GM23338 (cell line): ENCODE measurements at regions not wholly inside any gene's neighbourhood (a gene's known extent, or its start where the extent isn't known, plus 50 kb on each side); places are given as distances from the start of the nearest gene placed in this dataset.

Source experiments
- ATAC-seq: fragments of 200-7000 bp; cut with Tn5 transposase; 3 replicates; pipeline ENCODE4 v1.9.1; 2020
- DNase-seq: peaks from one replicate; pipeline ENCODE4 v3.0.0-alpha.2; 2015; ENCODE audit warnings: low spot score
- H2AFZ ChIP-seq: fragments of 200-600 bp; sonication (generic); 2 replicates; pipeline ENCODE4 v1.8.0; 2016; ENCODE audit warnings: antibody characterized with exemption, mild to moderate bottlenecking, moderate library complexity
- H3F3A ChIP-seq: fragments of 200-600 bp; sonication (generic); replicated peaks from 2 replicates; pipeline ENCODE4 v1.8.0; 2017; ENCODE audit warnings: antibody characterized with exemption, mixed run types, low read depth
- H3K27ac ChIP-seq: fragments of 200-600 bp; sonication (generic); 2 replicates; pipeline ENCODE4 v1.6.1; 2016; ENCODE audit warnings: low read depth
- H3K27me3 ChIP-seq: fragments of 200-600 bp; sonication (generic); 2 replicates; pipeline ENCODE4 v1.8.0; 2016; ENCODE audit warnings: mild to moderate bottlenecking, mixed run types, moderate library complexity; ENCODE audit not compliant: insufficient read depth
- H3K36me3 ChIP-seq: fragments of 200-600 bp; sonication (generic); 2 replicates; pipeline ENCODE4 v1.8.0; 2016; ENCODE audit warnings: mild to moderate bottlenecking; ENCODE audit not compliant: insufficient read depth
- H3K4me1 ChIP-seq: fragments of 200-600 bp; sonication (generic); 2 replicates; pipeline ENCODE4 v1.8.0; 2016; ENCODE audit warnings: mild to moderate bottlenecking, moderate library complexity; ENCODE audit not compliant: insufficient read depth
- H3K4me2 ChIP-seq: fragments of 200-600 bp; sonication (generic); 2 replicates; pipeline ENCODE4 v1.7.1; 2017; ENCODE audit warnings: mixed run types
- H3K4me3 ChIP-seq: fragments of 200-600 bp; sonication (generic); 2 replicates; pipeline ENCODE4 v1.6.1; 2016; ENCODE audit warnings: mixed run types
- H3K79me2 ChIP-seq: fragments of 200-600 bp; sonication (generic); replicated peaks from 2 replicates; pipeline ENCODE4 v1.8.0; 2017; ENCODE audit warnings: mild to moderate bottlenecking; ENCODE audit not compliant: insufficient read depth
- H3K9me2 ChIP-seq: fragments of 200-600 bp; sonication (generic); 2 replicates; pipeline ENCODE4 v1.8.0; 2017; ENCODE audit not compliant: insufficient read depth
- H4K20me1 ChIP-seq: fragments of 200-600 bp; sonication (generic); replicated peaks from 2 replicates; pipeline ENCODE4 v1.8.0; 2017; ENCODE audit warnings: mild to moderate bottlenecking; ENCODE audit not compliant: insufficient read depth
- H3K27ac Mint-ChIP-seq: 2 replicates; pipeline ENCODE4 v1.8.0; 2020; ENCODE audit warnings: inconsistent platforms, mild to moderate bottlenecking, moderate library complexity, mixed read lengths
- H3K27me3 Mint-ChIP-seq: 3 replicates; pipeline ENCODE4 v1.8.0; 2022; ENCODE audit warnings: low read depth, mild to moderate bottlenecking, moderate library complexity, mixed read lengths, inconsistent platforms; ENCODE audit not compliant: insufficient read depth, poor library complexity
- H3K36me3 Mint-ChIP-seq: 3 replicates; pipeline ENCODE4 v1.8.0; 2021; ENCODE audit warnings: low read depth, mild to moderate bottlenecking, inconsistent platforms, moderate library complexity, mixed read lengths
- H3K4me1 Mint-ChIP-seq: 3 replicates; pipeline ENCODE4 v1.8.0; 2020; ENCODE audit warnings: mild to moderate bottlenecking, inconsistent platforms, mixed read lengths
- H3K4me3 Mint-ChIP-seq: 3 replicates; pipeline ENCODE4 v1.8.0; 2021; ENCODE audit warnings: moderate library complexity, mild to moderate bottlenecking, inconsistent platforms, mixed read lengths
- H3K9me3 Mint-ChIP-seq: 3 replicates; pipeline ENCODE4 v1.8.0; 2020; ENCODE audit warnings: moderate library complexity, mild to moderate bottlenecking, inconsistent platforms, mixed read lengths
- CREB1 ChIP-seq: fragments of 250-450 bp; sonication (Bioruptor Pico); IDR thresholded peaks from 2 replicates; pipeline ENCODE4 v1.5.0; 2020; ENCODE audit warnings: low read depth, mild to moderate bottlenecking, moderate library complexity
- CTCF ChIP-seq, 2 experiments: fragments of 200-600 bp in 1 of 2; sonication (generic) in 1 of 2; conservative IDR thresholded peaks; 2 replicates each; pipeline versions ENCODE4 v1.5.1 to v1.6.1; 2016 to 2017; ENCODE audit warnings: antibody characterized with exemption in 2 of 2, low read depth in 2 of 2, mild to moderate bottlenecking in 2 of 2, moderate library complexity in 1 of 2
- ETS1 ChIP-seq: IDR thresholded peaks from 2 replicates; pipeline ENCODE4 v1.6.1; 2016; ENCODE audit warnings: antibody characterized with exemption
- EZH2 ChIP-seq: fragments of 200-600 bp; sonication (generic); IDR thresholded peaks from one replicate; pipeline ENCODE4 v1.8.0; 2017; ENCODE audit warnings: antibody characterized with exemption, mild to moderate bottlenecking, low read depth; ENCODE audit not compliant: unreplicated experiment
- EZH2phosphoT487 ChIP-seq: fragments of 200-600 bp; sonication (generic); IDR thresholded peaks from one replicate; pipeline ENCODE4 v1.8.1; 2018; ENCODE audit warnings: antibody characterized with exemption; ENCODE audit not compliant: unreplicated experiment
- JUNB ChIP-seq: IDR thresholded peaks from one replicate; pipeline ENCODE4 v1.6.1; 2016; ENCODE audit warnings: antibody characterized with exemption; ENCODE audit not compliant: unreplicated experiment
- NANOG ChIP-seq: IDR thresholded peaks from 2 replicates; pipeline ENCODE4 v1.6.1; 2016; ENCODE audit warnings: antibody characterized with exemption, borderline replicate concordance
- POLR2AphosphoS5 ChIP-seq: IDR thresholded peaks from 2 replicates; pipeline ENCODE4 v1.6.1; 2016; ENCODE audit warnings: antibody characterized with exemption, low read depth
- REST ChIP-seq: IDR thresholded peaks from one replicate; pipeline ENCODE4 v1.6.1; 2018; ENCODE audit warnings: antibody characterized with exemption; ENCODE audit not compliant: unreplicated experiment
- STAT1 ChIP-seq: IDR thresholded peaks from one replicate; pipeline ENCODE4 v1.6.1; 2016; ENCODE audit warnings: antibody characterized with exemption; ENCODE audit not compliant: unreplicated experiment
- ZNF114 ChIP-seq: fragments of 250-450 bp; sonication (Bioruptor Pico); IDR thresholded peaks from 2 replicates; pipeline ENCODE4 v1.5.0; 2020; ENCODE audit warnings: mild to moderate bottlenecking, moderate library complexity
- ZNF331 ChIP-seq: fragments of 250-450 bp; sonication (Bioruptor Pico); IDR thresholded peaks from 2 replicates; pipeline ENCODE4 v1.5.0; 2020; ENCODE audit warnings: low read depth, mild to moderate bottlenecking, moderate library complexity
- ZNF462 ChIP-seq: fragments of 250-450 bp; sonication (Bioruptor Pico); IDR thresholded peaks from 2 replicates; pipeline ENCODE4 v1.5.0; 2020; ENCODE audit warnings: mild to moderate bottlenecking, moderate library complexity

GRCh38 chr6:44715925-44716324 lies 328.4 kb downstream of the CDC5L start:
- Histone ChIP-seq H3K9me2 (peaks cover 9% of the 10 kb centered on the region; the same call in 1 of the 2 replicates), H3F3A (no peaks in the 10 kb centered on the region), H3K4me3 (no peak overlapping the region), H3K79me2 (no peaks in the 10 kb centered on the region), H3K36me3 (no peaks in the 10 kb centered on the region), H3K27ac (no peak overlapping the region), H3K27me3 (no peaks in the 10 kb centered on the region), H2AFZ (peak overlapping the region; percentile 5; the same call in 1 of the 2 replicates), H3K4me2 (no peak overlapping the region), H4K20me1 (no peaks in the 10 kb centered on the region), H3K4me1 (no peaks in the 10 kb centered on the region)
- H3K9me3 Mint-ChIP-seq = no peaks in the 10 kb centered on the region
- peaks cover 4% of the 10 kb centered on the region for H3K27me3 Mint-ChIP-seq
- peaks cover 4% of the 10 kb centered on the region; the same call in 2 of the 3 replicates for H3K4me1 Mint-ChIP-seq
- DNase-seq = no peak
- no peak overlapping the region for H3K27ac Mint-ChIP-seq
- H3K36me3 Mint-ChIP-seq = no peaks in the 10 kb centered on the region
- H3K4me3 Mint-ChIP-seq = no peak overlapping the region
- no peak for TF ChIP-seq CTCF (conservative IDR thresholded peaks at IDR 0.05; ENCODE audit: low read depth in 2 of 2)
- no peak for TF ChIP-seq JUNB
- TF ChIP-seq NANOG = no peak
- TF ChIP-seq POLR2AphosphoS5 = no peak
- TF ChIP-seq ETS1 = no peak
- TF ChIP-seq EZH2phosphoT487 = no peak
- TF ChIP-seq CREB1 (CRISPR knock-in tag) = no peak
- no peak for TF ChIP-seq STAT1
- no peak for TF ChIP-seq REST
- TF ChIP-seq ZNF114 (CRISPR knock-in tag) = no peak
- no peak for TF ChIP-seq ZNF331 (CRISPR knock-in tag)
- TF ChIP-seq ZNF462 (CRISPR knock-in tag) = no peak
- no peak for TF ChIP-seq EZH2
- ATAC-seq = no peak
